Liver (tissue), 8 donors: ENCODE measurements at regions not wholly inside any gene's neighbourhood (a gene's known extent, or its start where the extent isn't known, plus 50 kb on each side); places are given as distances from the start of the nearest gene placed in this dataset.

Experiments used
- DNase-seq: peaks from one replicate; pipeline ENCODE4 v3.0.0-alpha.2; 2017; ENCODE audit warnings: low spot score
- H3K27ac ChIP-seq, 2 donors: one replicate each; pipeline ENCODE4 v1.7.0; 2013; ENCODE audit warnings: inconsistent platforms in 2 of 2, low read length in 2 of 2, control low read depth in 1 of 2, low read depth in 1 of 2, mild to moderate bottlenecking in 1 of 2
- H3K27me3 ChIP-seq, 4 donors: one replicate each; pipeline versions ENCODE4 v1.6.1 to v1.7.0; 2013; ENCODE audit warnings: low read length in 3 of 4, inconsistent platforms in 1 of 4, mild to moderate bottlenecking in 1 of 4, moderate library complexity in 1 of 4; ENCODE audit not compliant: control insufficient read depth in 4 of 4, insufficient read depth in 4 of 4
- H3K36me3 ChIP-seq, 4 donors: one replicate each; pipeline versions ENCODE4 v1.6.1 to v1.7.0; 2013; ENCODE audit warnings: low read length in 3 of 4, mild to moderate bottlenecking in 3 of 4, low read depth in 1 of 4, moderate library complexity in 1 of 4; ENCODE audit not compliant: control insufficient read depth in 4 of 4, insufficient read depth in 3 of 4
- H3K4me1 ChIP-seq, 4 donors: one replicate each; pipeline versions ENCODE4 v1.6.1 to v1.7.0; 2013; ENCODE audit warnings: low read length in 3 of 4, mild to moderate bottlenecking in 3 of 4, moderate library complexity in 1 of 4; ENCODE audit not compliant: control insufficient read depth in 4 of 4, insufficient read depth in 4 of 4
- H3K4me3 ChIP-seq, 3 donors: one replicate each; pipeline versions ENCODE4 v1.6.1 to v1.7.0; 2013; ENCODE audit warnings: low read length in 3 of 3, control low read depth in 1 of 3, low read depth in 1 of 3, mild to moderate bottlenecking in 1 of 3
- H3K9ac ChIP-seq, 2 donors: one replicate each; pipeline ENCODE4 v1.7.0; 2013; ENCODE audit warnings: low read length in 2 of 2, mild to moderate bottlenecking in 2 of 2, moderate library complexity in 2 of 2, control low read depth in 1 of 2, low read depth in 1 of 2
- H3K9me3 ChIP-seq, 4 donors: one replicate each; pipeline versions ENCODE4 v1.6.1 to v1.7.0; 2013; ENCODE audit warnings: low read length in 3 of 4; ENCODE audit not compliant: control insufficient read depth in 4 of 4
- ATF3 ChIP-seq: IDR thresholded peaks from 2 replicates; pipeline ENCODE4 v1.6.1; 2016; ENCODE audit warnings: antibody characterized with exemption
- EGR1 ChIP-seq, 2 donors: IDR thresholded peaks; 2 replicates each; pipeline ENCODE4 v1.6.1; 2016 to 2018; ENCODE audit warnings: antibody characterized with exemption in 2 of 2, low read depth in 2 of 2
- FOXA1 ChIP-seq: IDR thresholded peaks from 2 replicates; pipeline ENCODE4 v1.6.1; 2016; ENCODE audit warnings: antibody characterized with exemption
- FOXA2 ChIP-seq: IDR thresholded peaks from 2 replicates; pipeline ENCODE4 v1.6.1; 2016; ENCODE audit warnings: antibody characterized with exemption
- GABPA ChIP-seq, 2 donors: IDR thresholded peaks in 1 of 2; conservative IDR thresholded peaks in 1 of 2; 2 replicates each; pipeline ENCODE4 v1.6.1; 2016; ENCODE audit warnings: antibody characterized with exemption in 2 of 2, mild to moderate bottlenecking in 1 of 2, moderate library complexity in 1 of 2
- HNF4A ChIP-seq, 2 donors: conservative IDR thresholded peaks; 2 replicates each; pipeline ENCODE4 v1.6.1; 2016; ENCODE audit warnings: antibody characterized with exemption in 2 of 2, mild to moderate bottlenecking in 2 of 2
- HNF4G ChIP-seq: IDR thresholded peaks from 2 replicates; pipeline ENCODE4 v1.6.1; 2016; ENCODE audit warnings: antibody characterized with exemption
- JUND ChIP-seq, 2 donors: IDR thresholded peaks; 2 replicates each; pipeline ENCODE4 v1.6.1; 2016; ENCODE audit warnings: antibody characterized with exemption in 2 of 2
- MAX ChIP-seq: IDR thresholded peaks from 2 replicates; pipeline ENCODE4 v1.6.1; 2016; ENCODE audit warnings: antibody characterized with exemption
- NR2F2 ChIP-seq: IDR thresholded peaks from 2 replicates; pipeline ENCODE4 v1.6.1; 2016; ENCODE audit warnings: antibody characterized with exemption
- RAD21 ChIP-seq, 2 donors: IDR thresholded peaks; 2 replicates each; pipeline ENCODE4 v1.6.1; 2016; ENCODE audit warnings: antibody characterized with exemption in 2 of 2, mild to moderate bottlenecking in 2 of 2
- REST ChIP-seq: IDR thresholded peaks from 2 replicates; pipeline ENCODE4 v1.6.1; 2016; ENCODE audit warnings: antibody characterized with exemption, mild to moderate bottlenecking
- RXRA ChIP-seq, 2 donors: IDR thresholded peaks; 2 replicates each; pipeline ENCODE4 v1.6.1; 2017 to 2018; ENCODE audit warnings: antibody characterized with exemption in 2 of 2, mild to moderate bottlenecking in 1 of 2
- SP1 ChIP-seq: IDR thresholded peaks from 2 replicates; pipeline ENCODE4 v1.6.1; 2018; ENCODE audit warnings: antibody characterized with exemption, mild to moderate bottlenecking
- TAF1 ChIP-seq: conservative IDR thresholded peaks from 2 replicates; pipeline ENCODE4 v1.6.1; 2016; ENCODE audit warnings: antibody characterized with exemption, mild to moderate bottlenecking
- YY1 ChIP-seq: IDR thresholded peaks from 2 replicates; pipeline ENCODE4 v1.6.1; 2016; ENCODE audit warnings: antibody characterized with exemption, mild to moderate bottlenecking
- WGBS: extraction: QIAGEN DNeasy Blood & Tissue Kit; methylation state at CpG from one replicate; pipeline ENCODE4 v1.1.7; 2013; 5-methylcytosine and 5-hydroxymethylcytosine counted together
- TF ChIP-seq, protein P1 (sequence below): IDR thresholded peaks from 2 replicates; pipeline ENCODE4 v1.6.1; 2016; ENCODE audit warnings: antibody characterized with exemption
- TF ChIP-seq, protein P2 (sequence below): fragments of 150-350 bp; IDR thresholded peaks from 2 replicates; pipeline ENCODE4 v1.5.1; 2017; ENCODE audit warnings: improper control_type of control experiment, low read depth, low read length; ENCODE audit not compliant: missing input control
- donor health status: healthy.
- donor health status: healthy.
- donor health status: healthy.
- donor health status: healthy.
- donor health status: healthy.

DNA sequence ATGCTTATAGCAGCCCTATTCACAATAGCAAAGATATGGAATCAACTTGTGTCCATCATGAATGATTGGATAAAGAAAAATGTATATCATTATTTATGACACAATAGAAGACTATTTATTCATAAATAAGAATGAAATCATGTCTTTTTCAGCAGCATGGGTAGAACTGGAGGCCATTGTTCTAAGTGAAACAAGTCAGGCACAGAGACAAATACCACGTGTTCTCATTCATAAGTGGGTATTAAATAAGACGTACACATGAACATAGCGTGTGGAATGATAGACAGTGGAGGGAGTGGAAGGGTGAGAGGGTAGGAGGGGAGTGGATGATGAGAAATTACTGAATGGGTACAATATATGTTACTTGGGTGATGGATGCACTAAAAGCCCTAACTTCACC is 762.4 kb downstream of the REEP3 start:
- Histone ChIP-seq H3K27me3 (no peaks in the 10 kb centered on the region), H3K27ac (no peak overlapping the region), H3K9me3 (peaks cover 0 to 1% (median 0%) of the 10 kb centered on the region in 4 donors), H3K9ac (no peak overlapping the region), H3K4me3 (no peak overlapping the region), H3K36me3 (no peaks in the 10 kb centered on the region), H3K4me1 (no peaks in the 10 kb centered on the region)
- WGBS: 86% methylated on average over 3 of the region's 3 CpGs
- no peak for DNase-seq
- TF ChIP-seq FOXA1 (no peak), HNF4G (no peak), TAF1 (no peak), EGR1 (IDR thresholded peaks at IDR 0.05; ENCODE audit: low read depth in 2 of 2) (no peak), HNF4A (conservative IDR thresholded peaks at IDR 0.05) (no peak), FOXA2 (no peak), GABPA (IDR thresholded peaks at IDR 0.05 in 1 of 2, conservative IDR thresholded peaks at IDR 0.05 in 1 of 2) (no peak), RAD21 (IDR thresholded peaks at IDR 0.05) (no peak), NR2F2 (no peak)

DNA sequence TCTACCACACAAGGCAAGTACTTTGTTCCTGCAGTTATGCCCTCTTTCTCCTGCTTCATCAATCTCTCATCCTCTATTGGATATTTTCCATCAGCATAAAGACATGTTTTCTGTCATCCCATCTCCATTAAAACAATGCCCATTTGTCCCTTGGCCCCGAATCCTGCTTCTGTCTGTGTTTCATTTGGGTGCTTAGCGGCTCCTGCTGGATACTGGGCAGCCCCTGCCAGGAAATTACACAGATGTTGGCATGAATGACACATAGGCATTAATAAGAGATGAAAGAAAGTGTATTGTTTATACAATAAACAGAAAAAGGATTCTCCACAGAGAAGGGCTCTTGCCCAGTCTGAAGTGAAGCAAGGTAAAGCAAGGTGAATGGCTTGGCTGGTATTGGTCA is 765.3 kb downstream of the REEP3 start:
- WGBS: 89% methylated on average over 2 of the region's 2 CpGs

More for the DNA sequence above, 765.3 kb downstream of the REEP3 start:
- Histone ChIP-seq H3K4me1 (no peaks in the 10 kb centered on the region), H3K9ac (no peak overlapping the region), H3K9me3 (no peaks in the 10 kb centered on the region), H3K27me3 (no peaks in the 10 kb centered on the region), H3K36me3 (no peaks in the 10 kb centered on the region), H3K4me3 (no peak overlapping the region), H3K27ac (no peak overlapping the region)
- DNase-seq: no peak
- TF ChIP-seq HNF4G (no peak), ATF3 (no peak), RAD21 (IDR thresholded peaks at IDR 0.05) (no peak), YY1 (no peak), JUND (IDR thresholded peaks at IDR 0.05) (no peak), GABPA (IDR thresholded peaks at IDR 0.05 in 1 of 2, conservative IDR thresholded peaks at IDR 0.05 in 1 of 2) (no peak), HNF4A (conservative IDR thresholded peaks at IDR 0.05) (no peak), SP1 (no peak), RXRA (IDR thresholded peaks at IDR 0.05) (no peak), FOXA2 (no peak), TAF1 (no peak), EGR1 (IDR thresholded peaks at IDR 0.05; ENCODE audit: low read depth in 2 of 2) (no peak), REST (no peak), MAX (no peak), FOXA1 (no peak), NR2F2 (no peak)
- TF ChIP-seq, protein P1, sequence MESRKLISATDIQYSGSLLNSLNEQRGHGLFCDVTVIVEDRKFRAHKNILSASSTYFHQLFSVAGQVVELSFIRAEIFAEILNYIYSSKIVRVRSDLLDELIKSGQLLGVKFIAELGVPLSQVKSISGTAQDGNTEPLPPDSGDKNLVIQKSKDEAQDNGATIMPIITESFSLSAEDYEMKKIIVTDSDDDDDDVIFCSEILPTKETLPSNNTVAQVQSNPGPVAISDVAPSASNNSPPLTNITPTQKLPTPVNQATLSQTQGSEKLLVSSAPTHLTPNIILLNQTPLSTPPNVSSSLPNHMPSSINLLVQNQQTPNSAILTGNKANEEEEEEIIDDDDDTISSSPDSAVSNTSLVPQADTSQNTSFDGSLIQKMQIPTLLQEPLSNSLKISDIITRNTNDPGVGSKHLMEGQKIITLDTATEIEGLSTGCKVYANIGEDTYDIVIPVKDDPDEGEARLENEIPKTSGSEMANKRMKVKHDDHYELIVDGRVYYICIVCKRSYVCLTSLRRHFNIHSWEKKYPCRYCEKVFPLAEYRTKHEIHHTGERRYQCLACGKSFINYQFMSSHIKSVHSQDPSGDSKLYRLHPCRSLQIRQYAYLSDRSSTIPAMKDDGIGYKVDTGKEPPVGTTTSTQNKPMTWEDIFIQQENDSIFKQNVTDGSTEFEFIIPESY: no peak
- TF ChIP-seq, protein P2, sequence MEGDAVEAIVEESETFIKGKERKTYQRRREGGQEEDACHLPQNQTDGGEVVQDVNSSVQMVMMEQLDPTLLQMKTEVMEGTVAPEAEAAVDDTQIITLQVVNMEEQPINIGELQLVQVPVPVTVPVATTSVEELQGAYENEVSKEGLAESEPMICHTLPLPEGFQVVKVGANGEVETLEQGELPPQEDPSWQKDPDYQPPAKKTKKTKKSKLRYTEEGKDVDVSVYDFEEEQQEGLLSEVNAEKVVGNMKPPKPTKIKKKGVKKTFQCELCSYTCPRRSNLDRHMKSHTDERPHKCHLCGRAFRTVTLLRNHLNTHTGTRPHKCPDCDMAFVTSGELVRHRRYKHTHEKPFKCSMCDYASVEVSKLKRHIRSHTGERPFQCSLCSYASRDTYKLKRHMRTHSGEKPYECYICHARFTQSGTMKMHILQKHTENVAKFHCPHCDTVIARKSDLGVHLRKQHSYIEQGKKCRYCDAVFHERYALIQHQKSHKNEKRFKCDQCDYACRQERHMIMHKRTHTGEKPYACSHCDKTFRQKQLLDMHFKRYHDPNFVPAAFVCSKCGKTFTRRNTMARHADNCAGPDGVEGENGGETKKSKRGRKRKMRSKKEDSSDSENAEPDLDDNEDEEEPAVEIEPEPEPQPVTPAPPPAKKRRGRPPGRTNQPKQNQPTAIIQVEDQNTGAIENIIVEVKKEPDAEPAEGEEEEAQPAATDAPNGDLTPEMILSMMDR: no peak
